Body of pancreas (tissue), 4 donors: ENCODE measurements at regions not wholly inside any gene's neighbourhood (a gene's known extent, or its start where the extent isn't known, plus 50 kb on each side); places are given as distances from the start of the nearest gene placed in this dataset.
"Not testable (repeated sequence)": the region's sequence is repeated elsewhere in the genome, so short reads cannot be mapped to it uniquely, and the experiment has no call there.

Experiments
- ATAC-seq: fragments of 150-250 bp; one replicate; pipeline ENCODE4 v1.9.1; 2016
- DNase-seq, 4 donors: peaks; one replicate each; pipeline ENCODE4 v3.0.0-alpha.2; 2019
- H3K27ac ChIP-seq, 4 donors: fragments of 200-600 bp; sonication (generic); 1 replicate in 3 of 4; 2 replicates in 1 of 4; pipeline versions ENCODE4 v1.5.1 to v1.6.1; 2016 to 2019; ENCODE audit warnings: mild to moderate bottlenecking in 1 of 4, mixed read lengths in 1 of 4, moderate library complexity in 1 of 4
- H3K27me3 ChIP-seq, 2 donors: fragments of 200-600 bp; sonication (generic); one replicate each; pipeline ENCODE4 v1.6.0; 2016; ENCODE audit warnings: mild to moderate bottlenecking in 1 of 2
- H3K36me3 ChIP-seq, 2 donors: fragments of 200-600 bp; sonication (generic); replicated peaks in 1 of 2; 2 replicates each; pipeline ENCODE4 v1.5.1; 2016; ENCODE audit warnings: low read depth in 2 of 2; ENCODE audit not compliant: insufficient read depth in 1 of 2
- H3K4me1 ChIP-seq: fragments of 200-600 bp; sonication (generic); one replicate; pipeline ENCODE4 v1.6.0; 2016
- H3K4me3 ChIP-seq, 2 donors: fragments of 200-600 bp; sonication (generic); 1 replicate in 1 of 2; 2 replicates in 1 of 2; pipeline ENCODE4 v1.5.1; 2016 to 2019
- H3K9me3 ChIP-seq, 3 donors: fragments of 200-600 bp; sonication (generic); 1 replicate in 2 of 3; 2 replicates in 1 of 3; pipeline ENCODE4 v1.5.1; 2016
- CTCF ChIP-seq, 7 experiments: fragments of 450-650 bp in 4 of 7; fragments of 200-600 bp in 3 of 7; sonication (generic) in 3 of 7; IDR thresholded peaks; one replicate each; pipeline ENCODE4 v1.5.1; 2016 to 2019; ENCODE audit warnings: antibody characterized with exemption in 7 of 7
- POLR2A ChIP-seq, 3 donors: fragments of 450-650 bp; IDR thresholded peaks; one replicate each; pipeline ENCODE4 v1.6.1; 2016; ENCODE audit warnings: antibody characterized with exemption in 3 of 3, mild to moderate bottlenecking in 2 of 3
- WGBS, 2 donors: methylation state at CpG; one replicate each; pipeline ENCODE4 v1.1.5; 2017; 5-methylcytosine and 5-hydroxymethylcytosine counted together
- intact Hi-C: fragments of 100-400 bp; cut with DNase I; formaldehyde crosslinking; loops from one replicate; pipeline ENCODE4 v1.15.1; 2023

- Histone ChIP-seq H3K27me3 (no peaks in the 10 kb centered on the region), H3K9me3 (no peaks in the 10 kb centered on the region), H3K4me1 (no peaks in the 10 kb centered on the region), H3K4me3 (no peak overlapping the region), H3K36me3 (no peaks in the 10 kb centered on the region), H3K27ac (no peak overlapping the region)
- 69 to 70% methylated on average over 7 of the region's 7 CpGs for WGBS, 2 donors
- DNase-seq (peak in 2 of 4 donors; percentile 28 to 43), ATAC-seq (no peak)
- TF ChIP-seq CTCF (IDR thresholded peaks at IDR 0.05) (peak in 1 of 7 experiments; percentile 35), POLR2A (IDR thresholded peaks at IDR 0.05) (no peak)
- intact Hi-C loops: no loop called here
Observed at GRCh38 chr14:70257526-70257925, 68.8 kb upstream of the SLC8A3 start.

GRCh38 chr14:70256601-70257000 is 67.8 kb upstream of the SLC8A3 start:
- no peak for DNase-seq
- no peak for ATAC-seq
- Histone ChIP-seq H3K27ac (no peak overlapping the region), H3K9me3 (no peaks in the 10 kb centered on the region), H3K27me3 (no peaks in the 10 kb centered on the region), H3K36me3 (no peaks in the 10 kb centered on the region), H3K4me3 (no peak overlapping the region), H3K4me1 (no peaks in the 10 kb centered on the region)
- WGBS, 2 donors: 36 to 45% methylated on average over 2 of the region's 2 CpGs
- intact Hi-C loops: no loop called here
- TF ChIP-seq POLR2A (IDR thresholded peaks at IDR 0.05) (no peak), CTCF (IDR thresholded peaks at IDR 0.05) (no peak)

GRCh38 chr14:70255071-70256057 is 66.6 kb upstream of the SLC8A3 start:
- DNase-seq (peak; percentile 52 to 68 (median 56)), ATAC-seq (peak; percentile 58)
- H3K4me1 ChIP-seq, H3K4me3 ChIP-seq, intact Hi-C loops, H3K9me3 ChIP-seq, H3K36me3 ChIP-seq, H3K27me3 ChIP-seq: not testable (repeated sequence)
- H3K27ac ChIP-seq: peak overlapping the region; percentile 54 to 78 (median 68)
- WGBS, 2 donors: 57 to 90% methylated on average over 17 to 27 of the region's 36 CpGs
- peak; percentile 36 to 87 (median 72) for TF ChIP-seq POLR2A (IDR thresholded peaks at IDR 0.05)

GRCh38 chr14:70254476-70254961 is 65.8 kb upstream of the SLC8A3 start:
- intact Hi-C loops: no loop called here
- H3K27me3 ChIP-seq: no peaks in the 10 kb centered on the region
- WGBS, 2 donors: 0% methylated on average over 4 to 24 of the region's 31 CpGs
- no peaks in the 10 kb centered on the region for H3K4me1 ChIP-seq
- peak overlapping the region; percentile 62 to 89 (median 74) for H3K27ac ChIP-seq
- no peaks in the 10 kb centered on the region for H3K9me3 ChIP-seq
- H3K36me3 ChIP-seq: no peaks in the 10 kb centered on the region
- ATAC-seq (peak; percentile 94), DNase-seq (peak; percentile 82 to 88 (median 84))
- peak overlapping the region in 1 of 2 donors; percentile 41 for H3K4me3 ChIP-seq
- TF ChIP-seq POLR2A (IDR thresholded peaks at IDR 0.05) (peak in 2 of 3 donors; percentile 12 to 25), CTCF (IDR thresholded peaks at IDR 0.05) (no peak)

- H3K4me1 ChIP-seq, ATAC-seq, H3K9me3 ChIP-seq, H3K27ac ChIP-seq, DNase-seq, H3K36me3 ChIP-seq, H3K4me3 ChIP-seq, H3K27me3 ChIP-seq, intact Hi-C loops: not testable (repeated sequence)
- WGBS, 2 donors: 84 to 93% methylated on average over 4 of the region's 4 CpGs
Observed at GRCh38 chr14:70253547-70253946, 64.8 kb upstream of the SLC8A3 start.
